NT2/D1 (cell line): ENCODE measurements at regions not wholly inside any gene's neighbourhood (a gene's known extent, or its start where the extent isn't known, plus 50 kb on each side); places are given as distances from the start of the nearest gene placed in this dataset.

ENCODE experiments used
- YY1 ChIP-seq: IDR thresholded peaks from 2 replicates; pipeline ENCODE4 v1.6.1; 2011; ENCODE audit not compliant: insufficient read length, insufficient read depth
- ZNF274 ChIP-seq: IDR thresholded peaks from 2 replicates; pipeline ENCODE4 v1.6.1; 2011; ENCODE audit warnings: mild to moderate bottlenecking, low read depth, low read length

- TF ChIP-seq ZNF274 (no peak), YY1 (no peak)
These were observed 447.1 kb upstream of the SEL1L start for GRCh38 chr14:81980601-81981306.
